Esophagus muscularis mucosa (tissue), 4 donors: ENCODE measurements at regions not wholly inside any gene's neighbourhood (a gene's known extent, or its start where the extent isn't known, plus 50 kb on each side); places are given as distances from the start of the nearest gene placed in this dataset.
"Not testable (repeated sequence)": the region's sequence is repeated elsewhere in the genome, so short reads cannot be mapped to it uniquely, and the experiment has no call there.

Source experiments
- CTCF ChIP-seq, 3 experiments: fragments of 200-600 bp in 2 of 3; fragments of 450-650 bp in 1 of 3; sonication (generic) in 2 of 3; IDR thresholded peaks; one replicate each; pipeline ENCODE4 v1.5.1; 2017 to 2019; ENCODE audit warnings: antibody characterized with exemption in 3 of 3, mild to moderate bottlenecking in 2 of 3, moderate library complexity in 1 of 3
- EP300 ChIP-seq: sonication (generic); formaldehyde crosslinking; IDR thresholded peaks from one replicate; pipeline ENCODE4 v1.6.1; 2017; ENCODE audit warnings: antibody characterized with exemption
- POLR2AphosphoS5 ChIP-seq, 2 donors: sonication (generic); formaldehyde crosslinking; IDR thresholded peaks; one replicate each; pipeline ENCODE4 v1.6.1; 2017; ENCODE audit warnings: antibody characterized with exemption in 2 of 2

GRCh38 chrY:17819025-17819646, 60.9 kb downstream of the CDY2B start:
- TF ChIP-seq CTCF (IDR thresholded peaks at IDR 0.05); POLR2AphosphoS5 (IDR thresholded peaks at IDR 0.05); EP300: not testable (repeated sequence)
